ENCODE measurements at regions not wholly inside any gene's neighbourhood (a gene's known extent, or its start where the extent isn't known, plus 50 kb on each side); places are given as distances from the start of the nearest gene placed in this dataset.
"Not testable (repeated sequence)": the region's sequence is repeated elsewhere in the genome, so short reads cannot be mapped to it uniquely, and the experiment has no call there.

- DNase-seq (ENCODE audit: low spot score): not testable (repeated sequence)
These were observed 399.7 kb downstream of the CAAP1 start for GRCh38 chr9:26492608-26493521.

- not testable (repeated sequence) for DNase-seq (ENCODE audit: low spot score)
These were observed 400.5 kb downstream of the CAAP1 start for GRCh38 chr9:26491922-26492607.

- no peak for DNase-seq (ENCODE audit: low spot score)
These were observed 408.6 kb downstream of the CAAP1 start for GRCh38 chr9:26483991-26484390.

GRCh38 chr9:26477963-26478362 is 414.6 kb downstream of the CAAP1 start:
- no peak for DNase-seq (ENCODE audit: low spot score)

GRCh38 chr9:26471261-26471660 is 421.3 kb downstream of the CAAP1 start:
- peak; percentile 29 for DNase-seq (ENCODE audit: low spot score)

GRCh38 chr9:26470284-26470683 is 422.3 kb downstream of the CAAP1 start:
- no peak for DNase-seq (ENCODE audit: low spot score)

GRCh38 chr9:26463837-26464236 is 428.8 kb downstream of the CAAP1 start:
- no peak for DNase-seq (ENCODE audit: low spot score)

GRCh38 chr9:26462751-26463150 is 429.9 kb downstream of the CAAP1 start:
- DNase-seq (ENCODE audit: low spot score): no peak

GRCh38 chr9:26462213-26462612 is 430.4 kb downstream of the CAAP1 start:
- DNase-seq (ENCODE audit: low spot score): no peak

GRCh38 chr9:26460624-26461023 is 432.0 kb downstream of the CAAP1 start:
- DNase-seq (ENCODE audit: low spot score): no peak

GRCh38 chr9:26459959-26460358 is 432.6 kb downstream of the CAAP1 start:
- DNase-seq (ENCODE audit: low spot score): no peak

GRCh38 chr9:26458054-26458453 is 434.5 kb downstream of the CAAP1 start:
- DNase-seq (ENCODE audit: low spot score): no peak

- no peak for DNase-seq (ENCODE audit: low spot score)
These were observed 435.5 kb downstream of the CAAP1 start for GRCh38 chr9:26457151-26457550.

GRCh38 chr9:26439061-26439624 is 453.5 kb downstream of the CAAP1 start:
- DNase-seq (ENCODE audit: low spot score): no peak

GRCh38 chr9:26437056-26437711 is 455.4 kb downstream of the CAAP1 start:
- peak; percentile 86 for DNase-seq (ENCODE audit: low spot score)

- DNase-seq (ENCODE audit: low spot score): no peak
These were observed 466.0 kb downstream of the CAAP1 start for GRCh38 chr9:26426551-26427131.

GRCh38 chr9:26418480-26418879 is 474.1 kb downstream of the CAAP1 start:
- DNase-seq (ENCODE audit: low spot score): peak; percentile 11

GRCh38 chr9:26415528-26415927 is 477.1 kb downstream of the CAAP1 start:
- DNase-seq (ENCODE audit: low spot score): no peak

GRCh38 chr9:26413611-26414010 is 479.0 kb downstream of the CAAP1 start:
- DNase-seq (ENCODE audit: low spot score): no peak

GRCh38 chr9:26412446-26412845 is 480.2 kb downstream of the CAAP1 start:
- DNase-seq (ENCODE audit: low spot score): no peak

GRCh38 chr9:26406676-26407075 is 485.9 kb downstream of the CAAP1 start:
- DNase-seq (ENCODE audit: low spot score): no peak

- DNase-seq (ENCODE audit: low spot score): no peak
These were observed 493.0 kb downstream of the CAAP1 start for GRCh38 chr9:26399556-26399955.

Measured in pons (tissue), 1 donor.